ENCODE measurements at regions not wholly inside any gene's neighbourhood (a gene's known extent, or its start where the extent isn't known, plus 50 kb on each side); places are given as distances from the start of the nearest gene placed in this dataset.

DNA sequence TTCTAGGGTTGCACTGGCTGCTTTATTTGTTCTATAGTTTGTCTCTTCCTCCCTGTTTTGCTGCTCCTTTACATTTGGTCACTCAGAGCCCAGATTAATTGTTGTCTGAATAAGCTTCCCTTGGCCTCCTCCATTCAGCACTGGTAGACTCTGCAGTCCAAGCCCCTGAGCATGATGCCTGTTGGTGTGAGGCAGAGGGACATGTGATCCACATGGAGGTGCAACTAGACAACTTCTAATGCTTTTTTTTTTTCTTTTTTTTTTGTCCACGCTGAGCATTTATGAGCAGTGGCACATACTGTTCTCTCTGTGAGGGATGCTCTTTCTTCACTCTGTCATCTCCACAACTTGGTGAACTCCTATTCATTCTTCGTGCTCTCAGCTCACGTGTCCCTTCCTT lies 167.3 kb upstream of the TBC1D5 start:
- no peak for TF ChIP-seq EZH2phosphoT487 (IDR thresholded peaks at IDR 0.05; ENCODE audit: insufficient read depth, low read depth)
- no peak for TF ChIP-seq EZH2 (IDR thresholded peaks at IDR 0.05; ENCODE audit: insufficient read depth, poor library complexity, severe bottlenecking)
